Tibial nerve (tissue), 4 donors: ENCODE measurements at regions not wholly inside any gene's neighbourhood (a gene's known extent, or its start where the extent isn't known, plus 50 kb on each side); places are given as distances from the start of the nearest gene placed in this dataset.

Experiments used
- DNase-seq, 2 donors: peaks; one replicate each; pipeline ENCODE4 v3.0.0-alpha.2; 2019; ENCODE audit warnings: low spot score in 2 of 2
- H3K27ac ChIP-seq, 4 donors: fragments of 200-600 bp; sonication (generic) in 3 of 4; one replicate each; pipeline ENCODE4 v1.5.1; 2017 to 2019; ENCODE audit warnings: mild to moderate bottlenecking in 1 of 4
- H3K27me3 ChIP-seq, 2 donors: fragments of 200-600 bp; sonication (generic) in 1 of 2; one replicate each; pipeline versions ENCODE4 v1.5.1 to v1.6.0; 2017 to 2019
- H3K36me3 ChIP-seq, 3 donors: fragments of 200-600 bp; sonication (generic); one replicate each; pipeline ENCODE4 v1.5.1; 2018 to 2019
- H3K4me1 ChIP-seq, 4 donors: fragments of 200-600 bp; sonication (generic) in 3 of 4; one replicate each; pipeline ENCODE4 v1.5.1; 2017 to 2019
- H3K4me3 ChIP-seq, 4 donors: fragments of 200-600 bp; sonication (generic) in 3 of 4; one replicate each; pipeline ENCODE4 v1.5.1; 2017 to 2019; ENCODE audit warnings: mild to moderate bottlenecking in 1 of 4, moderate library complexity in 1 of 4
- H3K9me3 ChIP-seq, 4 donors: fragments of 200-600 bp; sonication (generic) in 3 of 4; one replicate each; pipeline ENCODE4 v1.5.1; 2017 to 2019
- EP300 ChIP-seq, 2 donors: sonication (generic); formaldehyde crosslinking; IDR thresholded peaks; one replicate each; pipeline ENCODE4 v1.6.1; 2017; ENCODE audit warnings: antibody characterized with exemption in 2 of 2, mild to moderate bottlenecking in 1 of 2
- POLR2A ChIP-seq, 2 donors: fragments of 450-650 bp; IDR thresholded peaks; one replicate each; pipeline ENCODE4 v1.6.1; 2017; ENCODE audit warnings: antibody characterized with exemption in 2 of 2, mild to moderate bottlenecking in 2 of 2, moderate library complexity in 2 of 2
- WGBS, 2 donors: methylation state at CpG; one replicate each; pipeline ENCODE4 v1.1.5; 2018; 5-methylcytosine and 5-hydroxymethylcytosine counted together
- TF ChIP-seq, protein P1 (sequence below), 5 experiments: fragments of 200-600 bp in 3 of 5; fragments of 450-650 bp in 2 of 5; sonication (generic) in 3 of 5; IDR thresholded peaks; one replicate each; pipeline ENCODE4 v1.5.1; 2016 to 2019; ENCODE audit warnings: antibody characterized with exemption in 5 of 5, mild to moderate bottlenecking in 3 of 5, moderate library complexity in 2 of 5

DNA sequence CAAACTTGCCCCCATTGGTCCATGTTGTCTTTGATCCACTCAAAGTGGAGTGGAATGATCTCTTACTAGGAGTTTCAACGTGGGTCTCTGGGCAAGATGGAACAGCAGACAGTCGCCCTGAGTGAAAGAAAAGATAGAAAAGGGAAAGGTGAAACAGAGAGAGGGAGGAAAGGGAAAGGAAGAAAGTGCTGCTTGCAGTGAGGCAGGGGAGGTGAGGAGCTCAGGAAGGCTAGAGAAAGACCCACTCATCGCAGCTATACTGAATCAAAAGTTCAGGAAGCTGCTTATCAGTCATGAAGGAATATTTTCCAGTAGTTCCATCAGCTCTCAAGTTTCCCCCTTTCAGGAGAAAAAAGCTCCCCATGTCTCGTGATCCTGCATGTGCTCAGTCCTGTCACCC is 86.9 kb downstream of the ZNF467 start:
- Histone ChIP-seq H3K9me3 (peaks cover 0 to 11% (median 0%) of the 10 kb centered on the region in 4 donors), H3K4me1 (peaks cover 0 to 5% (median 0%) of the 10 kb centered on the region in 4 donors), H3K27me3 (peaks cover 0 to 21% of the 10 kb centered on the region in 2 donors), H3K36me3 (no peaks in the 10 kb centered on the region), H3K27ac (no peak overlapping the region), H3K4me3 (no peak overlapping the region)
- TF ChIP-seq, protein P1, sequence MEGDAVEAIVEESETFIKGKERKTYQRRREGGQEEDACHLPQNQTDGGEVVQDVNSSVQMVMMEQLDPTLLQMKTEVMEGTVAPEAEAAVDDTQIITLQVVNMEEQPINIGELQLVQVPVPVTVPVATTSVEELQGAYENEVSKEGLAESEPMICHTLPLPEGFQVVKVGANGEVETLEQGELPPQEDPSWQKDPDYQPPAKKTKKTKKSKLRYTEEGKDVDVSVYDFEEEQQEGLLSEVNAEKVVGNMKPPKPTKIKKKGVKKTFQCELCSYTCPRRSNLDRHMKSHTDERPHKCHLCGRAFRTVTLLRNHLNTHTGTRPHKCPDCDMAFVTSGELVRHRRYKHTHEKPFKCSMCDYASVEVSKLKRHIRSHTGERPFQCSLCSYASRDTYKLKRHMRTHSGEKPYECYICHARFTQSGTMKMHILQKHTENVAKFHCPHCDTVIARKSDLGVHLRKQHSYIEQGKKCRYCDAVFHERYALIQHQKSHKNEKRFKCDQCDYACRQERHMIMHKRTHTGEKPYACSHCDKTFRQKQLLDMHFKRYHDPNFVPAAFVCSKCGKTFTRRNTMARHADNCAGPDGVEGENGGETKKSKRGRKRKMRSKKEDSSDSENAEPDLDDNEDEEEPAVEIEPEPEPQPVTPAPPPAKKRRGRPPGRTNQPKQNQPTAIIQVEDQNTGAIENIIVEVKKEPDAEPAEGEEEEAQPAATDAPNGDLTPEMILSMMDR (IDR thresholded peaks at IDR 0.05): no peak
- no peak for TF ChIP-seq EP300 (IDR thresholded peaks at IDR 0.05)
- TF ChIP-seq POLR2A (IDR thresholded peaks at IDR 0.05): no peak
- WGBS, 2 donors: 63 to 68% methylated on average over 4 of the region's 4 CpGs
- DNase-seq: no peak

DNA sequence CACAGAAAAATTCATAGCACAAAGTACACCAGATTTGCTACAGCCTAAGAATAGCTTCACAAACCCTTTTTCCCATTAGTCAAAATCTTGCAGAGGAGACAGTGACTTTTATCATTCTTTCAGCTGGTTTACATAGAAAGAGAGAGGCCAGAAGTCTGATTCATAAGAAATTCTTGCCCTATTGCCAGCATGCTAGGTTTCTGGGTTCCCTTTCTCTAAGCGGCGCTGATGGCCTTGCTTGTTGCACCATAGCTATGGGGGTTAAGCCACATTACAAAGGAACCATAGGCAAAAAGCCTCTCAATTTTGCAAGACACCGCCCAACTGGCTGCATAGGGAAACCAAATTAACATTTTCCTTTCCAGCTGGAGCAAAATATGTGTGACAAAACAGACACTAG is 87.4 kb downstream of the ZNF467 start:
- DNase-seq: no peak
- peaks cover 0 to 5% (median 0%) of the 10 kb centered on the region in 4 donors for H3K4me1 ChIP-seq
- H3K4me3 ChIP-seq: no peak overlapping the region
- TF ChIP-seq POLR2A (IDR thresholded peaks at IDR 0.05): no peak
- TF ChIP-seq EP300 (IDR thresholded peaks at IDR 0.05): no peak
- TF ChIP-seq, protein P1 (IDR thresholded peaks at IDR 0.05): no peak
- no peak overlapping the region for H3K27ac ChIP-seq
- H3K27me3 ChIP-seq: peaks cover 0 to 18% of the 10 kb centered on the region in 2 donors
- WGBS, 2 donors: 35 to 43% methylated on average over 3 of the region's 3 CpGs
- peaks cover 0 to 14% (median 0%) of the 10 kb centered on the region in 4 donors for H3K9me3 ChIP-seq
- H3K36me3 ChIP-seq: no peaks in the 10 kb centered on the region

DNA sequence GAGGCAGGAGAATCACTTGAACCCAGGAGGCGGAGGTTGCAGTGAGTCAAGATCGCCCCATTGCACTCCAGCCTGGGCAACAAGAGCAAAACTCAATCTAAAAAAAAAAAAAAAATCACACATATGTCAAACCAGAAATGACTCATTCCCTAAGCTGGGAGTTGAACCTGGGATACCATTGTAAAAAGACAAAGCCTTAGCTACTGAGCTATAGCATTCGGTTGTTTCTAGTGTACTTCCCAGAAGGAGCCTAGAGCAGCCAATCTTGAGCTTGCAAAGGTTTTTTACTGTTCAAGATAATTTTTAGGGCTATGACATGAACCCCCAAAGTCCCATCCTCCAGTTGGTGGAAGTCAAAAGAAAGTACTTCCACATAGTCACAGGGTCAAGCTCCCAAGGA is 87.9 kb downstream of the ZNF467 start:
- 82 to 89% methylated on average over 3 of the region's 3 CpGs for WGBS, 2 donors
- Histone ChIP-seq H3K4me3 (no peak overlapping the region), H3K27me3 (peaks cover 0 to 12% of the 10 kb centered on the region in 2 donors), H3K9me3 (peaks cover 0 to 20% (median 2%) of the 10 kb centered on the region in 4 donors), H3K27ac (no peak overlapping the region), H3K36me3 (no peaks in the 10 kb centered on the region), H3K4me1 (peaks cover 0 to 5% (median 0%) of the 10 kb centered on the region in 4 donors)
- TF ChIP-seq, protein P1 (IDR thresholded peaks at IDR 0.05): no peak
- TF ChIP-seq EP300 (IDR thresholded peaks at IDR 0.05) (no peak), POLR2A (IDR thresholded peaks at IDR 0.05) (no peak)
- no peak for DNase-seq

DNA sequence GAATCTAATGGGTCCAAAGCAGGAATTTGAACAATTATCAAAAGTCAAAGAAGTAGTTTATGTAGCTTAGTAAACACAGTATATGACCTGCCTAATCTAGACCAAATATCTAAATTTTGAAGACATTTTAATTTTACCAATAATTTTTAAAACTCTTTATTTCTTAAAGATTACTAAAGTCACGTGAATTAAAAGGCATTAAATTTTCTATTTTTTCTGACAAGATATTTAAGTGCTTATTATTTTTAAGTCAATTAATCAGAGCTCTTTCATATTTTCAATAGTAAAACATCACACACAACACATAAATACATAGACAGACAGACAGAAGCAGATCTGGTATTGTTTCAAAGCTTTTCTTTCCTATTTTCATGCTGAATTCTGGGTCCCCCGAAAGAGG is 89.5 kb downstream of the ZNF467 start:
- TF ChIP-seq, protein P1 (IDR thresholded peaks at IDR 0.05): no peak
- TF ChIP-seq EP300 (IDR thresholded peaks at IDR 0.05) (no peak), POLR2A (IDR thresholded peaks at IDR 0.05) (no peak)
- peaks cover 0 to 5% (median 0%) of the 10 kb centered on the region in 4 donors for H3K4me1 ChIP-seq
- peaks cover 0 to 22% (median 3%) of the 10 kb centered on the region in 4 donors for H3K9me3 ChIP-seq
- H3K27me3 ChIP-seq: peaks cover 0 to under 1% of the 10 kb centered on the region in 2 donors
- H3K36me3 ChIP-seq: no peaks in the 10 kb centered on the region
- H3K4me3 ChIP-seq: no peak overlapping the region
- WGBS, 2 donors: 81 to 90% methylated on average over 2 of the region's 2 CpGs
- DNase-seq: no peak
- H3K27ac ChIP-seq: no peak overlapping the region

DNA sequence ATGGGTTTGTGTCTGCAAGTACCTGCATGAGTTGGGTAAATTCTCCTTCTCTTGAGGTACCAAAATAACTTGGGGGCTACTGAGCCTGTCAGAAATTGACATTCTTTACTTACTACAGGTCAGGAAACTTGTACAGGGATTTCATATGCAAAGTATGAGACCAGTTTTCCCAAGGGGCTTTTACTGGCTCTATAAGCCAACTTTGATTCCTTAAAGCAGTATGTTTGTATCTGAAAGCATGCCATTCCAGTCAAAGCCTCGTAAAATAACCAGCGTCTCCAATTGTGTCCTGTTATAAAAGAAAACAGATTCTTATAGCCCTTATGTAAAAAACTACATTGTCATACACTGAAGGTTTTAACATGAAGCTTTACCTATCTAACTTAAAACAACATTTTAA is 90.2 kb downstream of the ZNF467 start:
- Histone ChIP-seq H3K27me3 (no peaks in the 10 kb centered on the region), H3K4me3 (no peak overlapping the region), H3K27ac (no peak overlapping the region), H3K4me1 (peaks cover 0 to 5% (median 0%) of the 10 kb centered on the region in 4 donors), H3K9me3 (peaks cover 0 to 16% (median 3%) of the 10 kb centered on the region in 4 donors), H3K36me3 (no peaks in the 10 kb centered on the region)
- DNase-seq: no peak
- 55 to 68% methylated on average over 2 of the region's 2 CpGs for WGBS, 2 donors
- TF ChIP-seq POLR2A (IDR thresholded peaks at IDR 0.05): no peak
- no peak for TF ChIP-seq EP300 (IDR thresholded peaks at IDR 0.05)
- TF ChIP-seq, protein P1 (IDR thresholded peaks at IDR 0.05): no peak
